Smooth muscle cell (in vitro differentiated cells): ENCODE measurements at regions not wholly inside any gene's neighbourhood (a gene's known extent, or its start where the extent isn't known, plus 50 kb on each side); places are given as distances from the start of the nearest gene placed in this dataset.
A peak's percentile ranks its signal among the peaks of the same experiment; 100 is the strongest.

Experiments used
- DNase-seq: peaks from one replicate; lab custom pipeline; 2025; ENCODE audit not compliant: unreplicated experiment; lab: John Stamatoyannopoulos, UW
- H2AFZ ChIP-seq: fragments of 200-600 bp; sonication (generic); 2 replicates; pipeline ENCODE4 v1.6.0; 2016; ENCODE audit warnings: antibody characterized with exemption, low read depth, mild to moderate bottlenecking
- H3F3A ChIP-seq: fragments of 200-600 bp; sonication (generic); 2 replicates; pipeline ENCODE4 v1.6.0; 2017; ENCODE audit warnings: antibody characterized with exemption, low read depth
- H3K27ac ChIP-seq: fragments of 200-600 bp; sonication (generic); 2 replicates; pipeline ENCODE4 v1.5.1; 2016; ENCODE audit warnings: low read depth, mild to moderate bottlenecking
- H3K27me3 ChIP-seq: fragments of 200-600 bp; sonication (generic); 2 replicates; pipeline ENCODE4 v1.6.1; 2016; ENCODE audit warnings: low read depth, mild to moderate bottlenecking
- H3K36me3 ChIP-seq: fragments of 200-600 bp; sonication (generic); 2 replicates; pipeline ENCODE4 v1.5.1; 2016; ENCODE audit warnings: low read depth
- H3K4me1 ChIP-seq: fragments of 200-600 bp; sonication (generic); 2 replicates; pipeline ENCODE4 v1.5.1; 2016; ENCODE audit warnings: low read depth
- H3K4me2 ChIP-seq: fragments of 200-600 bp; sonication (generic); 2 replicates; pipeline ENCODE4 v1.6.0; 2016; ENCODE audit warnings: mild to moderate bottlenecking
- H3K4me3 ChIP-seq: fragments of 200-600 bp; sonication (generic); 2 replicates; pipeline ENCODE4 v1.5.1; 2016; ENCODE audit warnings: mild to moderate bottlenecking
- H3K79me2 ChIP-seq: fragments of 200-600 bp; sonication (generic); 2 replicates; pipeline ENCODE4 v1.6.0; 2016; ENCODE audit warnings: low read depth, mild to moderate bottlenecking
- H3K9ac ChIP-seq: fragments of 200-600 bp; sonication (generic); 2 replicates; pipeline ENCODE4 v1.6.0; 2016; ENCODE audit warnings: low read depth
- H3K9me3 ChIP-seq: fragments of 200-600 bp; sonication (generic); replicated peaks from 2 replicates; pipeline ENCODE4 v1.5.1; 2016; ENCODE audit warnings: low read depth
- H4K20me1 ChIP-seq: fragments of 200-600 bp; sonication (generic); 2 replicates; pipeline ENCODE4 v1.6.0; 2016; ENCODE audit warnings: low read depth
- WGBS: methylation state at CpG from one replicate; pipeline ENCODE4 v1.1.7; 2016; ENCODE audit warnings: low lambda C conversion rate; 5-methylcytosine and 5-hydroxymethylcytosine counted together
- TF ChIP-seq, protein P1 (sequence below): fragments of 200-600 bp; sonication (generic); IDR thresholded peaks from 2 replicates; pipeline ENCODE4 v1.5.1; 2017; ENCODE audit warnings: borderline replicate concordance, mild to moderate bottlenecking, antibody characterized with exemption; ENCODE audit not compliant: insufficient read depth, poor library complexity, severe bottlenecking

DNA sequence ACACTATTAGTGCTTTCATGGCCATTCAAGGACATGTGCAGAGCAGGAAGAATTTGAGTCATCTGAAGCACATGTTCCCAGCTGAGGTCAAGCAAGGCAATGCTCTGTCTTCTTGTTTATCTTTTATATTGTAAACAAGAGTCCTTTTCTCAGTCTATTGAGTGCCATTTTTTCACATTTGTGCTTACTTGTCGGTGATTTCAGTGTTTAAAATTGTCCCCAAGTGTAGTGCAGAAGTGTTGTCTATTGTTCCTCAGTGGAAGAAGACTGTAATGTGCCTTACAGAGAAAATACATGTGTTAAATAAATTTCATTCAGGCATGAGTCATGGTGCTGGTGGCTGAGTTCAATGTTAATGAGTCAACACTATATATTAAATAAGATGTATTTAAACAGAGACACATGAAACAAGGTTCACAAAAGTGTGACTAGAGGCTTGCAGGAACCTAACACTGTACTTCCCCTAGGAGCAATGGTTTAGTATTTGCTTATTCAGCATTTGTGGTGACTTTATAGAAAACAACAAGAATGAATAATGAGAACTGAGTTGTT, 391.1 kb downstream of the LRIG3 start:
- Histone ChIP-seq H3K36me3 (no peaks in the 10 kb centered on the region), H3K79me2 (no peaks in the 10 kb centered on the region), H3K4me1 (no peaks in the 10 kb centered on the region), H3F3A (no peaks in the 10 kb centered on the region), H3K4me3 (no peak overlapping the region), H3K4me2 (peak overlapping the region; percentile 58), H3K9me3 (no peaks in the 10 kb centered on the region), H3K9ac (peak overlapping the region; percentile 67), H2AFZ (no peak overlapping the region), H4K20me1 (no peaks in the 10 kb centered on the region), H3K27me3 (no peaks in the 10 kb centered on the region), H3K27ac (peak overlapping the region; percentile 95)
- TF ChIP-seq, protein P1, sequence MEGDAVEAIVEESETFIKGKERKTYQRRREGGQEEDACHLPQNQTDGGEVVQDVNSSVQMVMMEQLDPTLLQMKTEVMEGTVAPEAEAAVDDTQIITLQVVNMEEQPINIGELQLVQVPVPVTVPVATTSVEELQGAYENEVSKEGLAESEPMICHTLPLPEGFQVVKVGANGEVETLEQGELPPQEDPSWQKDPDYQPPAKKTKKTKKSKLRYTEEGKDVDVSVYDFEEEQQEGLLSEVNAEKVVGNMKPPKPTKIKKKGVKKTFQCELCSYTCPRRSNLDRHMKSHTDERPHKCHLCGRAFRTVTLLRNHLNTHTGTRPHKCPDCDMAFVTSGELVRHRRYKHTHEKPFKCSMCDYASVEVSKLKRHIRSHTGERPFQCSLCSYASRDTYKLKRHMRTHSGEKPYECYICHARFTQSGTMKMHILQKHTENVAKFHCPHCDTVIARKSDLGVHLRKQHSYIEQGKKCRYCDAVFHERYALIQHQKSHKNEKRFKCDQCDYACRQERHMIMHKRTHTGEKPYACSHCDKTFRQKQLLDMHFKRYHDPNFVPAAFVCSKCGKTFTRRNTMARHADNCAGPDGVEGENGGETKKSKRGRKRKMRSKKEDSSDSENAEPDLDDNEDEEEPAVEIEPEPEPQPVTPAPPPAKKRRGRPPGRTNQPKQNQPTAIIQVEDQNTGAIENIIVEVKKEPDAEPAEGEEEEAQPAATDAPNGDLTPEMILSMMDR = no peak
- 62% methylated on average over 1 of the region's 1 CpG for WGBS
- no peak for DNase-seq

DNA sequence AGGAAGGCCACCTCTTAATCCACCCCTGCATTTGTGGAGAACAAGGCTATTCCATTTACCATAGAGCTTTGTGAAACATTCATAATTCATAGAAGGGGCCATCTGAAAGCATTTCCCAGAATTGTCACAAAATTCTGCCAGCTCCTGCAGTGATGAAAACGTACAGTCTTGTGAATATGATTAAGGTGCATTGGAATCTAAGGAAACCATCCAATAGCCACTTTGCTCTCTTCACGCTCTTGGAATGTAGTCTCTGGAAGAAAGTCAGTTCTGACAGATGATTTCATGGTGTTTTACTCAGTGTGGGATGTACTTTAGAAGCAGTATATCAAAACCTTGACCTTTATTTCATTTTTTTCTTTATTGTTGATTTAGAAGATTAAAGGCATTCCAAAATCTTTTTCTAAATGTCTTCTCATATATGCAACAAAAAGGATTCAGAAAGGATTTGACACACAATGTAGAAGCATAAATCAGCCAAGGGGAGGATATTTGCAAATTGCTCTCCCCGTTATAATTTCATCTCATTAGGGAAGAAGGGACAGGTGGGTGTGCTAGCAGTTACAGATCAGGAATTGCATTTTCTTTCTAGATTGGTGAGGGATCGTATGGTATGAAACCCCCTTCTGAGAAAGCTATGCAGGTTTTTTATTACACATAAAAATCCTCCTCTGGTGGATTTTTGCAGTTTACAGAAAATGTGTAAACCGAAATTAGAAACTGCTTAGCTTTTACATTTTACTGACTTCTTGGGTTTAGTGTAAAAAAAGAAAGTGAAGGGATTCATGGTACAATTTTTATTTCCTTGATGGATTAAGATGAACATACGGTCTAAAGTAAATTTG, 390.2 kb downstream of the LRIG3 start:
- H3K4me3 ChIP-seq = no peak overlapping the region

DNA sequence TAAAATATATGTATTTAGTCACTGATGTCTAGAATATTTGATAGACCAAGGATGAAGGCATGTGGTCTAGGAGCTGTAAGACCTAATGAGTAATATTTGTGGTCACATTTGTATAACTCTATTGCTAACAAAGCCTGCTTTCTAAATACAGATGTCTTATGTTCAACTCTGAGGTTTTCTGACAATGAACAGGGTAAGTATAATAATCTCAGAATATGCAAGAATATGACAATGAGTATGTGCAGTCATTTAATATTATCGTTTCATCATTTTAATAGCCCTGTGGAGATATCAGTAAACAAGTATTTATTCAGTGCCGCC, 389.6 kb downstream of the LRIG3 start:
- no peaks in the 10 kb centered on the region for H3K4me1 ChIP-seq
- no peaks in the 10 kb centered on the region for H3K79me2 ChIP-seq
- H3K4me3 ChIP-seq = no peak overlapping the region
- peak overlapping the region; percentile 58 for H3K4me2 ChIP-seq
- no peak overlapping the region for H3K9ac ChIP-seq
- no peak for DNase-seq
- H4K20me1 ChIP-seq = no peaks in the 10 kb centered on the region
- 76% methylated on average over 2 of the region's 2 CpGs for WGBS
- H3K27ac ChIP-seq = peak overlapping the region; percentile 95
- no peaks in the 10 kb centered on the region for H3K9me3 ChIP-seq
- TF ChIP-seq, protein P1 = no peak
- H3F3A ChIP-seq = no peaks in the 10 kb centered on the region
- H3K36me3 ChIP-seq = no peaks in the 10 kb centered on the region
- no peak overlapping the region for H2AFZ ChIP-seq
- H3K27me3 ChIP-seq = no peaks in the 10 kb centered on the region

More for the DNA sequence above, 390.2 kb downstream of the LRIG3 start:
- no peak for DNase-seq
- H2AFZ ChIP-seq = no peak overlapping the region
- H3K4me1 ChIP-seq = no peaks in the 10 kb centered on the region
- H3K36me3 ChIP-seq = no peaks in the 10 kb centered on the region
- peak overlapping the region; percentile 67 for H3K9ac ChIP-seq
- no peaks in the 10 kb centered on the region for H3F3A ChIP-seq
- H3K27me3 ChIP-seq = no peaks in the 10 kb centered on the region
- TF ChIP-seq, protein P1 = no peak
- H3K4me2 ChIP-seq = peak overlapping the region; percentile 58
- no peaks in the 10 kb centered on the region for H4K20me1 ChIP-seq
- 49% methylated on average over 6 of the region's 6 CpGs for WGBS
- H3K79me2 ChIP-seq = no peaks in the 10 kb centered on the region
- no peaks in the 10 kb centered on the region for H3K9me3 ChIP-seq
- peak overlapping the region; percentile 95 for H3K27ac ChIP-seq
